HG03521 (cell line): ENCODE measurements at regions not wholly inside any gene's neighbourhood (a gene's known extent, or its start where the extent isn't known, plus 50 kb on each side); places are given as distances from the start of the nearest gene placed in this dataset.

Experiments
- ATAC-seq: cut with Tn5 transposase; IDR thresholded peaks from one replicate; pipeline ENCODE4 v1.9.1; 2021; ENCODE audit warnings: mild to moderate bottlenecking, moderate library complexity; ENCODE audit not compliant: unreplicated experiment

DNA sequence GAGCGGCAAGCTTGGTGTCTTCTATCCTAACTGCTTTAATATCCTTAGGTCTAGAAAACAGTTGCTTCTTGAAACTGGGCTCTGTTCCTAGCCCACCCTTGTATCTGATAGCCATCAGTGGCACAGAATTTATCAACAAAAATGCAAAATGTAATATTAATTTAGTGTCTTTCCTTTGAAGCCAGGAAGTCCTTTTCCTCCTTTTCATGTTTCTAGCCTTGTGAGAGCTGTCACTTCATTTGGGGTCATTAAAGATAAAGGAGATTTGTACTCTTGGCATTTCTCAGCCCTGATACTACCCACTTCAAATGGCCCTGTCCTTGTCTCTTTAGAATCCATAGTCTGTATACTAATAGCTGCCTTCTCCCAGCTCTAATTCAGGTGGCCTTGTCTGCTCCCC, 111.0 kb downstream of the GAS1 start:
- no peak for ATAC-seq

- no peak for ATAC-seq
These were observed 117.0 kb downstream of the GAS1 start for GRCh38 chr9:86830356-86830755.

- ATAC-seq: no peak
These were observed 117.7 kb downstream of the GAS1 start for GRCh38 chr9:86829496-86830046.

- no peak for ATAC-seq
These were observed 118.7 kb downstream of the GAS1 start for GRCh38 chr9:86828631-86829030.

GRCh38 chr9:86827893-86828292, 119.4 kb downstream of the GAS1 start:
- ATAC-seq: no peak

GRCh38 chr9:86825299-86825698, 122.0 kb downstream of the GAS1 start:
- no peak for ATAC-seq

GRCh38 chr9:86822006-86822801, 125.1 kb downstream of the GAS1 start:
- no peak for ATAC-seq

DNA sequence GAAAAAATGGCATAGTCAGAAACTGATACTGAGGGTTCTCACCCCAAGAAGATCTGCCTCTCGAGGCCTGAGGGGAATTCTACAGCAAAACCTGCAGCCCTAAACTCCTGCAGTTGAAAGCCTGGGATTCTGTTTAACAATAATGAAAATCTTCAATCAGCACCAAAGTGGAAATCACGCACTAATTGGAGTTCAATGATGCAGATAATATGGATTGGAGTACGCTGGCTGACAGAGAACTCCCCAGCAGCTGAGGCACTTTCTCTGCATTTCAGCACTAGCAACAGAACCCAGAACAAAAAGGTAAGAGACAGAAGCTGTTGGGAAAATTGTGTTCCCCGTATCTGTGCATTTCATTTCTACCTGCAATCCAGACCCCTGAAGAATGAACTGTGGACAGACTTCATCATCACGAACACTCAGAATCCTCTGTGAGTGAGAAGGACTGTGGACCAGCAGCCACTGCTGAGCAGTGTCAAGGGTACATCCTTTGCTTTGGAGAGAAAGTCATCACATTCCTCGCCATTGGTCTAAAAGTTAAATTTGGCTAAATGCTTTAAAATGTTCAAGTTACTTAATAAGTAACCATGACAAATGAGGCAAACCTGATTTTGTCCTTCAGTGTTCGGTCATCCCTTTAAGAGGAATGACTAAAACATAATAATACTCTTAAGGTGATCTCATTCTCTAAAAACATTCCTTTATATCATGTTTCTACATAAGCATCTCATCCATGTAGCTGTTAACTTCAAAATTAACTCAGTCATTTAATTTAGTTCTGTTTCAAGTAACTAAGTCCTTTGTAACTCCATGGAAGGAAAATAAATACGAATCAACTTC, 126.1 kb downstream of the GAS1 start:
- ATAC-seq: no peak

DNA sequence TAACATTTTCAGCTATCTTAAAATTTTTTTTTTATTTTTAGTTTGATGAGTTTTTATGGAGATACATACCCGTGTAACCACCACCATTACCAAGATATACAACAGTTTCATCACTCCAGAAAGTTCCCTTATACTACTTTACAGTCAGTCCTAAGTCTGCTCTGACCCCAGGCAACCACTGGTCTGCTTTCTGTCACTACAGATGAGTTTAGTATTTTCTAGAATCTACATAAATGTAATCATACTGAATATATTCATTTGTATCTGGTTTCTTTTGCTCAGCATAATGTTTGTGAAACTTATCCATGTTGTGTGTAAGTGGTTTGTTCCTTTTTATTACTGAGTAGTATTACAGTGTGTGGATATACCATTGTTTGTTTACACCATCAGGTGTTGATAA, 127.8 kb downstream of the GAS1 start:
- no peak for ATAC-seq

GRCh38 chr9:86818636-86819035, 128.7 kb downstream of the GAS1 start:
- ATAC-seq: no peak

GRCh38 chr9:86816868-86817267, 130.4 kb downstream of the GAS1 start:
- no peak for ATAC-seq

GRCh38 chr9:86816366-86816765, 130.9 kb downstream of the GAS1 start:
- no peak for ATAC-seq

- no peak for ATAC-seq
These were observed 134.7 kb downstream of the GAS1 start for GRCh38 chr9:86812616-86813015.

GRCh38 chr9:86809759-86810367, 137.4 kb downstream of the GAS1 start:
- no peak for ATAC-seq

DNA sequence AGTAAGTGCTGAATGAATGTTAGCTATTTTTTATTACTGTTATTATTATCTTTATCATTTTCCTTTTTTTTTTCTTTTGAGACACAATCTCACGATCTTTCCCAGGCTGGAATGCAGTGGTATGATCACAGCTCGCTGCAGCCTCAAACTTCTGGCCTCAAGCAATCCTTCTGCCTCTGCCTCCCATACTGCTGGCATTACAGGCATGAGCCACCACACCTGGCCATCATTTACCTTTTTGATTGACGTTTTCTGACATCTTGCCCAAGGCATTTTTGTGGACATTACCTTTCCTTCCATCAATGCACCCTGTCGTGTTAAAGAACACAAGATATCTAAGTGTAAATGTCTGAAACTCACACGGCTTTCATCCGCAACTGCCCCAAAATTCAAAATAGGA, 138.2 kb downstream of the GAS1 start:
- no peak for ATAC-seq

DNA sequence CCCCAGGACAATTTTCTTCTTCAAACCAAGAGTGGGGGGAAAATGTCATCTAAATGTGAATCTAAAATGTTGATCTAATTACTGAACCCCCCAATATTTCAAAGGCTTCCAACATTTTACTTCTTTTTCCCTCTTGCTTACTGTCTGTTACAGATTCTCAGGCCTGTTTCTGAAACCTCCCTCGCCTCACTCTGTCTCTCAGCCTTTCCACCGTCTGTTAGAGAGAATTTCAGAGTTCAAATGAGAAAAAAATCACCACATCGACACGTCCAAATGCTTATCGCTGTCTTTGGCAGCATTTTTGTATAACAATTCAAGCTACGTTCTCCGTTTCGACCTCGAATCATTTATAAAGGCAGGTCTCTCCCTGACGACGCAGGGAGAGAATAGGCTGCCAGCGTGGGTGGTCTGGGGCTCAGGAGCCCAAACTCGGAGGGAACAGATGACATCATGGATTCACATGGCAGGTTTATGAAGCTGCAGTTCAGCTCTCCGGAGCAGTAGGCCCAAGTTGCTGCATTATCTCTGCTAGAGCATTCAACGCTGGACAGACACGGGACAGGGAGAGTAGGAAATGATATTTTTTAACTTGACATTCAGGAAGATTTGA, 139.8 kb downstream of the GAS1 start:
- no peak for ATAC-seq

DNA sequence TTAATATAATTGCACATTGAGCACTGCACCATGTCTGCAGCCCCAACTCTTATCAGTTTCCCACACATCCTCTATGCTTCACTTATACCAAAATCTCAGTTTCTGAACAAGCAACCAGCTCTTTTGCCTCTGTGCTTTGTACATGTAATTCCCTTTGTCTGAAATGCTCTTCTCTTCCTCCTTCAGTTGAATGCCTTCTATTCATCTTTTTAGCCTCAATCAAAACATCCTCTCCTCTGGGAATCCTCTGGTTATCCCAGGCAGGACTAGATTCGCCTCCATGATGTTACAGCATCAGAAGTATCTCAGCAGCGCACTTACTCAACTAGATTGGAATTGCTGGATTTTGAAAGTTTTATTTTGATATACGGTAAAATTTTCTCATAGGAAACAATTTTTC, 143.3 kb downstream of the GAS1 start:
- no peak for ATAC-seq

- no peak for ATAC-seq
These were observed 144.2 kb downstream of the GAS1 start for GRCh38 chr9:86802900-86803673.

- ATAC-seq: no peak
These were observed 146.1 kb downstream of the GAS1 start for GRCh38 chr9:86801246-86801645.

- no peak for ATAC-seq
These were observed 146.6 kb downstream of the GAS1 start for GRCh38 chr9:86800681-86801080.
